Uterus (tissue), 3 donors: ENCODE measurements at regions not wholly inside any gene's neighbourhood (a gene's known extent, or its start where the extent isn't known, plus 50 kb on each side); places are given as distances from the start of the nearest gene placed in this dataset.

Experiments used
- DNase-seq, 2 donors: peaks; one replicate each; pipeline ENCODE4 v3.0.0-alpha.2; 2019 to 2020
- H3K27ac ChIP-seq, 2 donors: fragments of 200-600 bp; sonication (generic); 1 replicate in 1 of 2; 2 replicates in 1 of 2; pipeline ENCODE4 v1.5.1; 2016 to 2018
- H3K27me3 ChIP-seq, 2 donors: fragments of 200-600 bp; sonication (generic); one replicate each; pipeline ENCODE4 v1.5.1; 2018 to 2019; ENCODE audit warnings: control low read depth in 1 of 2
- H3K36me3 ChIP-seq, 2 donors: fragments of 200-600 bp; sonication (generic); one replicate each; pipeline ENCODE4 v1.5.1; 2019; ENCODE audit warnings: control low read depth in 1 of 2
- H3K4me1 ChIP-seq, 2 donors: fragments of 200-600 bp; sonication (generic); one replicate each; pipeline ENCODE4 v1.5.1; 2018 to 2019; ENCODE audit warnings: control low read depth in 1 of 2
- H3K4me3 ChIP-seq, 2 donors: fragments of 200-600 bp; sonication (generic); 1 replicate in 1 of 2; 2 replicates in 1 of 2; pipeline ENCODE4 v1.5.1; 2018 to 2019; ENCODE audit warnings: mild to moderate bottlenecking in 1 of 2
- H3K9me3 ChIP-seq, 2 donors: fragments of 200-600 bp; sonication (generic); one replicate each; pipeline ENCODE4 v1.5.1; 2019; ENCODE audit warnings: control low read depth in 1 of 2
- POLR2A ChIP-seq, 2 donors: fragments of 450-650 bp; IDR thresholded peaks; one replicate each; pipeline ENCODE4 v1.6.1; 2016; ENCODE audit warnings: antibody characterized with exemption in 2 of 2, mild to moderate bottlenecking in 1 of 2, moderate library complexity in 1 of 2
- intact Hi-C: fragments of 100-400 bp; cut with DNase I; formaldehyde crosslinking; loops from one replicate; pipeline ENCODE4 v1.15.1; 2023; ENCODE audit warnings: low total_unique reads
- TF ChIP-seq, protein P1 (sequence below), 4 experiments: fragments of 200-600 bp in 2 of 4; fragments of 450-650 bp in 2 of 4; sonication (generic) in 2 of 4; IDR thresholded peaks; one replicate each; pipeline ENCODE4 v1.5.1; 2016 to 2019; ENCODE audit warnings: antibody characterized with exemption in 4 of 4, mild to moderate bottlenecking in 2 of 4, moderate library complexity in 1 of 4
- donor health status: DM: yes; HTN: yes; CAD: no.

- Histone ChIP-seq H3K27ac (no peak overlapping the region), H3K4me3 (no peak overlapping the region), H3K27me3 (no peaks in the 10 kb centered on the region), H3K36me3 (no peaks in the 10 kb centered on the region), H3K9me3 (no peaks in the 10 kb centered on the region), H3K4me1 (no peaks in the 10 kb centered on the region)
- intact Hi-C loops = no loop called here
- no peak for DNase-seq
- TF ChIP-seq, protein P1, sequence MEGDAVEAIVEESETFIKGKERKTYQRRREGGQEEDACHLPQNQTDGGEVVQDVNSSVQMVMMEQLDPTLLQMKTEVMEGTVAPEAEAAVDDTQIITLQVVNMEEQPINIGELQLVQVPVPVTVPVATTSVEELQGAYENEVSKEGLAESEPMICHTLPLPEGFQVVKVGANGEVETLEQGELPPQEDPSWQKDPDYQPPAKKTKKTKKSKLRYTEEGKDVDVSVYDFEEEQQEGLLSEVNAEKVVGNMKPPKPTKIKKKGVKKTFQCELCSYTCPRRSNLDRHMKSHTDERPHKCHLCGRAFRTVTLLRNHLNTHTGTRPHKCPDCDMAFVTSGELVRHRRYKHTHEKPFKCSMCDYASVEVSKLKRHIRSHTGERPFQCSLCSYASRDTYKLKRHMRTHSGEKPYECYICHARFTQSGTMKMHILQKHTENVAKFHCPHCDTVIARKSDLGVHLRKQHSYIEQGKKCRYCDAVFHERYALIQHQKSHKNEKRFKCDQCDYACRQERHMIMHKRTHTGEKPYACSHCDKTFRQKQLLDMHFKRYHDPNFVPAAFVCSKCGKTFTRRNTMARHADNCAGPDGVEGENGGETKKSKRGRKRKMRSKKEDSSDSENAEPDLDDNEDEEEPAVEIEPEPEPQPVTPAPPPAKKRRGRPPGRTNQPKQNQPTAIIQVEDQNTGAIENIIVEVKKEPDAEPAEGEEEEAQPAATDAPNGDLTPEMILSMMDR (IDR thresholded peaks at IDR 0.05) = no peak
- TF ChIP-seq POLR2A (IDR thresholded peaks at IDR 0.05) = no peak
Measured at GRCh38 chr18:78362198-78362597, 617.4 kb upstream of the SALL3 start.

- TF ChIP-seq POLR2A (IDR thresholded peaks at IDR 0.05) = no peak
- TF ChIP-seq, protein P1 (IDR thresholded peaks at IDR 0.05) = no peak
- no peaks in the 10 kb centered on the region for H3K27me3 ChIP-seq
- no peak overlapping the region for H3K4me3 ChIP-seq
- intact Hi-C loops = no loop called here
- no peak for DNase-seq
- H3K4me1 ChIP-seq = no peaks in the 10 kb centered on the region
- H3K27ac ChIP-seq = no peak overlapping the region
- H3K9me3 ChIP-seq = no peaks in the 10 kb centered on the region
- H3K36me3 ChIP-seq = no peaks in the 10 kb centered on the region
Measured at GRCh38 chr18:78363556-78364387, 615.8 kb upstream of the SALL3 start.

- Histone ChIP-seq H3K27me3 (no peaks in the 10 kb centered on the region), H3K36me3 (no peaks in the 10 kb centered on the region), H3K4me3 (no peak overlapping the region), H3K4me1 (no peaks in the 10 kb centered on the region), H3K9me3 (no peaks in the 10 kb centered on the region), H3K27ac (no peak overlapping the region)
- DNase-seq = no peak
- TF ChIP-seq, protein P1 (IDR thresholded peaks at IDR 0.05) = no peak
- TF ChIP-seq POLR2A (IDR thresholded peaks at IDR 0.05) = no peak
- intact Hi-C loops = no loop called here
Measured at GRCh38 chr18:78364388-78364960, 615.1 kb upstream of the SALL3 start.

DNA sequence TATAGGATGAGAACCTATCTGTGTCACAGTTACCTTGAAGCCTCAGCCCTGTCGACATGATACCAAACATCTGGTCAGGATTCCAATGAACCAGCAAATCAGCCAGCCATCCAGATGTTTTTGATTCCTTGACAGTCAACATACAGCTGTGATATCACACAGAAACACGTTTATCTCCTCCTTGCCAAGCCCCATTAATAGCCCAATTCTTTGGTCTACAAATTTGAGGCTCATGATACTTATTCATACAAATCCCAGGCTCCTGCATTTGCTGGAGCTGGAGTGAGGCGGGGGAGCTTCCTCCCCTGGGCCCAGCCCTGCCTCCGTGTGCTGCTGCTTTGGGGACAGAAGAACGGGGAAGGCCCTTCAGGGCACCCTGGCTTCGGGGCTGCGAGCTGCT lies 611.6 kb upstream of the SALL3 start:
- no peaks in the 10 kb centered on the region for H3K4me1 ChIP-seq
- no peaks in the 10 kb centered on the region for H3K9me3 ChIP-seq
- intact Hi-C loops = no loop called here
- H3K27me3 ChIP-seq = no peaks in the 10 kb centered on the region
- no peak for DNase-seq
- H3K27ac ChIP-seq = no peak overlapping the region
- H3K4me3 ChIP-seq = no peak overlapping the region
- TF ChIP-seq, protein P1 (IDR thresholded peaks at IDR 0.05) = no peak
- no peak for TF ChIP-seq POLR2A (IDR thresholded peaks at IDR 0.05)
- no peaks in the 10 kb centered on the region for H3K36me3 ChIP-seq

GRCh38 chr18:78368726-78369125 lies 610.9 kb upstream of the SALL3 start:
- Histone ChIP-seq H3K4me1 (no peaks in the 10 kb centered on the region), H3K27me3 (no peaks in the 10 kb centered on the region), H3K4me3 (no peak overlapping the region), H3K27ac (no peak overlapping the region), H3K36me3 (no peaks in the 10 kb centered on the region), H3K9me3 (no peaks in the 10 kb centered on the region)
- no peak for DNase-seq
- TF ChIP-seq POLR2A (IDR thresholded peaks at IDR 0.05) = no peak
- TF ChIP-seq, protein P1 (IDR thresholded peaks at IDR 0.05) = no peak
- intact Hi-C loops = no loop called here
